ENCODE measurements at regions not wholly inside any gene's neighbourhood (a gene's known extent, or its start where the extent isn't known, plus 50 kb on each side); places are given as distances from the start of the nearest gene placed in this dataset.
A peak's percentile ranks its signal among the peaks of the same experiment; 100 is the strongest.

DNA sequence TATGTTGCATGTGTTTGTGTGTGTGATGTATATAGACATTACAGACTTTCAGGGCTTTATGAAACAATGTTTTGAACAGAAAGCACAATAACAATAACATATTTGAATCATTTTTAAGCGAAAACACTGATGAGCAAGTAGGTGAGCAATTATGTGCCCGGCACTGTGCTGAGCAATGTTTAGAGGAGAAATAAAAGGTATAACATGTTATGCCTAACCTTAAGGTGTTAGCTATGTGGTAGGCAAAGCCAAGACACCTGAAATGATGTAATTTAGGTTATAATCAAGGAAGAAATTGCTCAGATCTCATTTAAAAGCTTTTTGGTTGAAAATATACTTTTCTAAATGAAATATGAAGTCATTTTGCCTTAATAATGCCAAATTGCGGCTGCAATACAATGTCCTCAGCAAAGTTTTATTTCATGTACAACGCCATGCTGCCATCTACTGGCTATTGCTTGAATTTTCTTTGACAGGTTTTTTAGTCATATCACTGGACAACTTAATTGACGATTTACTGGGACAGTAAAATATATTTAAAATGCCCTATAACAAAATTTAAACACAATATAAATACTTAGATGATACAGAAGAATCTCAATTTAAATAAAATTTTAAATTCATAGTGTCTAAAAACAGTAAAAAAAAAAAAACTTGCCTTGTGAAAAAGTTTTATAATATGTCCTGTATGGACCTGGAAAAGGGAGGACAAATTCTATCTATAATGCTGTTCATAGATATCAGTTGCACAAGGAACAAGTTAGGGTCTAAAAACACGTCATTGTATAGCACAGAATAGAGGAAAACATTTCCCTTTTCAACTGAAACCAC, 131.1 kb upstream of the CDK1 start:
- ATAC-seq (peak in 1 of 2 donors; percentile 49), DNase-seq (no peak)
- Histone ChIP-seq H3K27ac (ENCODE audit: low read length) (no peak overlapping the region), H3K9me3 (ENCODE audit: control insufficient read depth, low read length) (no peaks in the 10 kb centered on the region), H3K4me3 (ENCODE audit: low read length) (no peak overlapping the region), H3K27me3 (ENCODE audit: control insufficient read depth, insufficient read depth) (no peaks in the 10 kb centered on the region), H3K4me1 (ENCODE audit: control insufficient read depth, insufficient read depth, low read length) (no peaks in the 10 kb centered on the region)
- intact Hi-C loops (cut with DNase I) = loop anchor here (2.0 to 10.0 kb wide), 5 partner anchors 200 to 542 kb away; no protein-coding TSS in a partner anchor
- WGBS = 14% methylated on average over 6 of the region's 6 CpGs

DNA sequence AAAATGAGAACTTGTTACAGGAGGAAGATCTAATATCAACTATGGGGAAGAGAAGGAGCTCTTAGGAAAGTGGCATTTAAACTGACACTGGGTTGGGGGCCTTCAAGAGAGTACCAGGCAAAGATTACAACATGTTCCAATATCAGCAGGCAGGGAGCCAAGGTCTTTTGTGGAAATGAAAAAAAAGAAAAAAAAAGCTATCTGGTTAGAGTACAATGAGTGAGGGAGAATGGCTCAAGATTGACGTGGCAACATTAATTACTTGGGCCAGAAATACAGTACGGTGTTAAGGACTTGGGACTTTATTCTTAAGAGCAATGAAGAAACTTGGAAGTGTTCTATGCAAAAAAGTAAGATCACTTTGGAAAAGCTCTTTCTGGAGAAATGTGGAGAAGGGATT, 132.3 kb upstream of the CDK1 start:
- H3K9me3 ChIP-seq (ENCODE audit: control insufficient read depth, low read length) = no peaks in the 10 kb centered on the region
- ATAC-seq = no peak
- no peaks in the 10 kb centered on the region for H3K4me1 ChIP-seq (ENCODE audit: control insufficient read depth, insufficient read depth, low read length)
- intact Hi-C loops (cut with DNase I) = loop anchor here (2.0 to 10.0 kb wide), 5 partner anchors 199 to 541 kb away; no protein-coding TSS in a partner anchor
- 65% methylated on average over 2 of the region's 2 CpGs for WGBS
- no peaks in the 10 kb centered on the region for H3K27me3 ChIP-seq (ENCODE audit: control insufficient read depth, insufficient read depth)
- no peak overlapping the region for H3K27ac ChIP-seq (ENCODE audit: low read length)
- DNase-seq = no peak
- H3K4me3 ChIP-seq (ENCODE audit: low read length) = no peak overlapping the region

DNA sequence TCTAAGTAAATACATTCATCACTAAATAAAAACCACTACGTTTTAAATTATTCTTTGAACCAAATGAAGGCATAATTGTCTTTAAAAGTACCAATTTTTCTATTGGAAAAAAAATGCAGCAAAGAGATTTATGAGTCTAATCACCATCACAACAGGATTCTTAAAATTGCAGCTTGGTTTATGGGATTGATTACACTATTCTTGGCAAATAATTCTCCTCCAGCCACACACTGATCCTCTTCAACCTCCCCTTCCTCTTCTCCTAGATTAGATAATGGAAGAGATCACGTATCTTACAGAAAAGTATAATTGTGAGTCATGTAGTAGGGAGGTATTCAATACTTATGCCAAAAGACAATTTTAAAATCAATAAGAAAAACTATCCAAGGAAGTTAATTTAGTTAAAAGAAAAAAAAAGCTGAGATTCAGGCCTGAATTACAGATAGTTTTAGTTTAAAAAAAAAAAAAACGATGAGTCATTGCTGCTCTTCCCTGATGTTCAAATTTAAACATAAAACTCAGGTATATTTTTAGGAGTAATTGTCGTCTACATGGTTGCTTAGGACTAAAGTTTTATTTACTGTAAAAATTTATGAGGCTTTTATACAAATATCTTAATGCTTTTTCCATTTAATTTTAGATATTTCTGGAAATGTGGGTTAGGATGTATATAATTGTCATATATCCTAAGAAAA, 133.7 kb upstream of the CDK1 start:
- Histone ChIP-seq H3K27ac (ENCODE audit: low read length) (no peak overlapping the region), H3K9me3 (ENCODE audit: control insufficient read depth, low read length) (no peaks in the 10 kb centered on the region), H3K27me3 (ENCODE audit: control insufficient read depth, insufficient read depth) (no peaks in the 10 kb centered on the region), H3K4me1 (ENCODE audit: control insufficient read depth, insufficient read depth, low read length) (no peaks in the 10 kb centered on the region), H3K4me3 (ENCODE audit: low read length) (no peak overlapping the region)
- ATAC-seq (no peak), DNase-seq (no peak)
- 54% methylated on average over 4 of the region's 4 CpGs for WGBS
- intact Hi-C loops (cut with DNase I) = loop anchor here in 3 of 4 donors (5.0 to 10.0 kb wide), 4 partner anchors 197 to 540 kb away; no protein-coding TSS in a partner anchor

DNA sequence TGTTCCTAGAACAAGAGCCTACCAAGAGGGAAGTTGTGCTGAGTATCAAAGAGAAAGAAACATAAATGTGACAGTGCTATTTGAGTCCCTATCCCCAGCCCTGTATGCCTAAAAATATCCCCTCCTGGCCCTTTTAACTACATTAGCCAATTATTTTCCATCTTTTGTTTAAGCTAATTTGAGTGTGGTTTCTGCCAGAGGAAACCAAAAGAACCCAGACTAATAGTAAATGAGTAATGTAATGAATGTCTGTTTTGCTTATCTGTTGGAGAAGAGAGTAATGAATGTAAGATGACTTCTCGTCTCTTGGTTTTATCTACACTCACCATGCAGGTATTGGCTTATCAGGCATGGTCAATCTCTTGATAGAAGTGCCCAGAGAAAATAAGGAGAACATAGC, 134.4 kb upstream of the CDK1 start:
- intact Hi-C loops (cut with DNase I) = loop anchor here in 2 of 4 donors (10.0 kb wide), 2 partner anchors 199 to 539 kb away; no protein-coding TSS in a partner anchor
- H3K4me1 ChIP-seq (ENCODE audit: control insufficient read depth, insufficient read depth, low read length) = no peaks in the 10 kb centered on the region
- no peaks in the 10 kb centered on the region for H3K9me3 ChIP-seq (ENCODE audit: control insufficient read depth, low read length)
- 74% methylated on average over 1 of the region's 1 CpG for WGBS
- DNase-seq (no peak), ATAC-seq (no peak)
- no peaks in the 10 kb centered on the region for H3K27me3 ChIP-seq (ENCODE audit: control insufficient read depth, insufficient read depth)
- H3K27ac ChIP-seq (ENCODE audit: low read length) = no peak overlapping the region
- H3K4me3 ChIP-seq (ENCODE audit: low read length) = no peak overlapping the region

DNA sequence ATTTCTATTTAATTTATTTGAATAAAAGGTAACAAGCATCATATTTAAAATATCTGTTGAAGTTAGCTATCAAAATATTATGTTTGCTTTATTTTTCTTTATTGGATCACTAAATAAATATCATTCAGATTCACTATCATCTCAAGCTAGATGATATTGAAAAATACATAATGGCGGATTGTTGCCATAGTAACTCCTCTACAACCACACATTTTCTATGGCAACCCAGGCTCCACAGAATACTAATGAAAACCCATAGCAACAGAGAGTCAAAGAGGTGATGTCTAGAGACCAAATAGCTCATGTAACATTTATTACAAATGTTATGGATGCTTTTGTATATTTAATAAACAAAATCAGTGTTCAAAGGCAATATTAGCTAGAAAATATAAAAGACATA, 148.9 kb upstream of the CDK1 start:
- Histone ChIP-seq H3K4me3 (ENCODE audit: low read length) (no peak overlapping the region), H3K4me1 (ENCODE audit: control insufficient read depth, insufficient read depth, low read length) (no peaks in the 10 kb centered on the region), H3K9me3 (ENCODE audit: control insufficient read depth, low read length) (no peaks in the 10 kb centered on the region), H3K27ac (ENCODE audit: low read length) (no peak overlapping the region), H3K27me3 (ENCODE audit: control insufficient read depth, insufficient read depth) (no peaks in the 10 kb centered on the region)
- ATAC-seq = no peak
- no peak for DNase-seq
- 94% methylated on average over 1 of the region's 1 CpG for WGBS
- intact Hi-C loops (cut with DNase I) = no loop called here

DNA sequence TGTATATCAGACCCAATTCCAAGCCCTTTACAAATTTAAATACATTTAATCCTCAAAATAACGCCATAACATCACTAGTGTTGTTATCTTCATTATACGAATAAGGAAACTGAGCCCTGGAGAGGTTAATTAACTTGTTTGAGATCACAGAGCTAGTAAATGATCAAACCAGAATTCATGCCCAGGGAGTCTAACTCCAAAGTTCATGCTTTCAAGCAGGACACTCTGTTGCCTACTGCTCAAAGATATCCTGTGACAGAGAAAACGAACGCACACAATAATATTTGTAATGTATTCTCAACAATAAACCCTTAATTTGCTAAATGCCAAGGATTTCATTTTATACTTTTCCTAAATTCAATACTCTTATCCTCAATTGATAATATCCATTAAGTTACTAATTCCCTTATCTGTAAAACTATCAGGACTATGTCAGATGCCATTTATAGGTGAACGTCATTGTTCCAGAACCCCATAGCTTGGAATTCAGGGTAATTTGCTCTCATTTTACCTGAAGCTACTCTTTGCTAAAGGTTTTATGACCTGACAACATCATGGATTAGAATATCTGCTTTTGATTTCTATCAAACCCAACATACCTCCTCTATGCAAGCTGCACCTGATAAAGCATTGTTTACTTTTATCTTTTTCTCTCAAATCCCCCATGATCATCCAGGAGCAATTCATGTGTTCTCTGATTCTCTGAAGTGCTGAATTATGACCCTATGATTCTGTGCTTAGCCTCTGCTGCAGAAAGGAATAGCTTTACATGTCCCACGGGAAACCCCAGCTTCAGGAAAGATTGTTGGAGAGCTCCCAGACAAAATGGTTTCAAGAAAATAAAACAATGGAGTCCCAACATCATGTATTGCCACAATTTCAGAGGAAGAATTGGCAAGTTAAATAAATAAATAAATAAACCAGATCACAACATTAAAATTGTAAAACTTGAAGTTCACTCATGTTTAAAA, 150.2 kb upstream of the CDK1 start:
- intact Hi-C loops (cut with DNase I) = no loop called here
- ATAC-seq = no peak
- no peak for DNase-seq
- no peak overlapping the region for H3K4me3 ChIP-seq (ENCODE audit: low read length)
- WGBS = 83% methylated on average over 6 of the region's 6 CpGs
- H3K27me3 ChIP-seq (ENCODE audit: control insufficient read depth, insufficient read depth) = no peaks in the 10 kb centered on the region
- H3K27ac ChIP-seq (ENCODE audit: low read length) = no peak overlapping the region
- no peaks in the 10 kb centered on the region for H3K4me1 ChIP-seq (ENCODE audit: control insufficient read depth, insufficient read depth, low read length)
- H3K9me3 ChIP-seq (ENCODE audit: control insufficient read depth, low read length) = no peaks in the 10 kb centered on the region

DNA sequence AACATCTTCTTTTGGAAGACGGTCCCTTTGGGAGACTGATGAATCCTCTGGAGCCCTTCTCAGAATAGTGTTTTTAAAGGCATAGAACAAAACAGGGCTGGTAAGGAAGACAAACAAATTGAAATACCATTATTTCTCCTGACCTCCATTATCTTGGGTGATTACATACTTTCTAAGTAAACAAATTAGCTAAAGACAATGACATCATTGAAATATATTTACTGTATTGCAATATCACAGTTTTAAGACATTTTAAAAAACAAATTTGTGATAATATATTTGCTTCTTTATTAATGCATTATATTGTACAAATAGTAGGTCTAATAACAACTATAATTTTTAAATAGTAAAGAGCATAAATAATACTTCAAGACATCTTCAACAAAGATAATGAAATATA, 152.2 kb upstream of the CDK1 start:
- H3K4me1 ChIP-seq (ENCODE audit: control insufficient read depth, insufficient read depth, low read length) = no peaks in the 10 kb centered on the region
- ATAC-seq (no peak), DNase-seq (no peak)
- H3K27ac ChIP-seq (ENCODE audit: low read length) = no peak overlapping the region
- no peak overlapping the region for H3K4me3 ChIP-seq (ENCODE audit: low read length)
- H3K9me3 ChIP-seq (ENCODE audit: control insufficient read depth, low read length) = no peaks in the 10 kb centered on the region
- intact Hi-C loops (cut with DNase I) = no loop called here
- H3K27me3 ChIP-seq (ENCODE audit: control insufficient read depth, insufficient read depth) = no peaks in the 10 kb centered on the region
- WGBS = 81% methylated on average over 1 of the region's 1 CpG

DNA sequence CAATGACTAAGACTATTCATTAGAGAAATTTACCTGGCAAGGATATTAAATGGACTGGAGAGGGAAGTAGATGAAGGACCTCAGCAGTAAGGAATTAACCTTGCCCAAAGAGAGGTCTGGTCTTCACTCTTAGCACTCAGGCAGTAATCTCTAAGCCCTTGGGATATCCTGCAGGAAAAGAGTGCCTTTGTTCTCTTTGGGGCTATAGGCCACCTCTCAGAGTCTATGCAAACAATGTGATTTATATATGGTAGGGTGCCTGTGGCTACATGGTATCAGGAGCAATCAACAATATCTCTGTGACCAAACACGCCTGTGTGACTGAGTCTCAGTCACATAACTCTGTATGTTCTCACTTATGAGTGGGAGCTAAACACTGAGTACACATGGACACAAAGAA, 154.7 kb upstream of the CDK1 start:
- WGBS = 96% methylated on average over 1 of the region's 1 CpG
- H3K9me3 ChIP-seq (ENCODE audit: control insufficient read depth, low read length) = no peaks in the 10 kb centered on the region
- no peak for DNase-seq
- no peak for ATAC-seq
- H3K27me3 ChIP-seq (ENCODE audit: control insufficient read depth, insufficient read depth) = no peaks in the 10 kb centered on the region
- H3K27ac ChIP-seq (ENCODE audit: low read length) = no peak overlapping the region
- no peak overlapping the region for H3K4me3 ChIP-seq (ENCODE audit: low read length)
- intact Hi-C loops (cut with DNase I) = no loop called here
- H3K4me1 ChIP-seq (ENCODE audit: control insufficient read depth, insufficient read depth, low read length) = no peaks in the 10 kb centered on the region

DNA sequence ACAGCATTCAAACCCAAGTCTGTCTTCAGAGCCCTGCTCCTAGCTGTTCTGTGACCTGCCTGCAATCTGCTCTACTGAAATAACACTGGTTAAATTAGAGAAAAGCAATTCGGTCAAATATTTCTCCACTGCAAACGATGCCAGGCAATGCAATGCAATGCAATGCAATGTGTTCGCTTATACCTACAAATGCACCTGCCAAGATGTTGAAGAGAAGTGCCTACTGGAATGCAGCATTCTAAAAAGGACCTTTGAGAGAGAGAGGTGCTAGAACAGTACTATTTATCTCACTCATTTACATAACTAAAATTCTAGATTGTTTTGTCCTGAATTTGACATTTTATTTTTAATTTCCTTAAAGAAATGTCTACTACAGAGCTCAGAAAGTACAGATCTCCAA, 157.3 kb upstream of the CDK1 start:
- intact Hi-C loops (cut with DNase I) = no loop called here
- Histone ChIP-seq H3K27ac (ENCODE audit: low read length) (no peak overlapping the region), H3K9me3 (ENCODE audit: control insufficient read depth, low read length) (no peaks in the 10 kb centered on the region), H3K4me3 (ENCODE audit: low read length) (no peak overlapping the region), H3K27me3 (ENCODE audit: control insufficient read depth, insufficient read depth) (no peaks in the 10 kb centered on the region), H3K4me1 (ENCODE audit: control insufficient read depth, insufficient read depth, low read length) (no peaks in the 10 kb centered on the region)
- no peak for DNase-seq
- WGBS = 89% methylated on average over 3 of the region's 3 CpGs
- no peak for ATAC-seq

DNA sequence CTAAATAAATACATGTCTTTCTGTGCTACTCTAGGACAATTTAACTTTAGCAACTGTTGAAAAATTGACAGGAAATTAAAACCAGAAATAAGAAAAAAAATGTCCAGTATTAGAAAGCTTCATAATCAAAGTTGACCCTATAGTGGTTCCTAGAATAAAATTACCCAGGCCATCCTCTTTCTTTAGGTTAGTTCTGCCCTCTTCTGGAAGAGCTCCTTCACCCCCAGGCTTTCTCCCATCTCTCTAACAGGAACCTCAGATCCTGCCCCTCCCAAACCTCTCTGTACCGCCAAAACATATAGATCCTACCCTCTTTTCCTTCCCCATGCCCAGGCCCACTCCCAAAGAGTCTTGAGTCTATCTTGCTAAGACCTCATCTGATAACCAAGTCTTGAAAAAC, 159.4 kb upstream of the CDK1 start:
- H3K4me3 ChIP-seq (ENCODE audit: low read length) = no peak overlapping the region
- no peaks in the 10 kb centered on the region for H3K9me3 ChIP-seq (ENCODE audit: control insufficient read depth, low read length)
- WGBS = 91% methylated on average over 1 of the region's 1 CpG
- DNase-seq (no peak), ATAC-seq (peak; percentile 29 to 40)
- H3K4me1 ChIP-seq (ENCODE audit: control insufficient read depth, insufficient read depth, low read length) = no peaks in the 10 kb centered on the region
- H3K27ac ChIP-seq (ENCODE audit: low read length) = no peak overlapping the region
- intact Hi-C loops (cut with DNase I) = no loop called here
- no peaks in the 10 kb centered on the region for H3K27me3 ChIP-seq (ENCODE audit: control insufficient read depth, insufficient read depth)
